VCaP (cell line): ENCODE measurements at regions not wholly inside any gene's neighbourhood (a gene's known extent, or its start where the extent isn't known, plus 50 kb on each side); places are given as distances from the start of the nearest gene placed in this dataset.

Source experiments
- H3K27ac ChIP-seq: fragments of 450-650 bp; 2 replicates; pipeline ENCODE4 v1.5.1; 2017
- CTCF ChIP-seq: fragments of 450-650 bp; conservative IDR thresholded peaks from 2 replicates; pipeline ENCODE4 v1.5.1; 2017; ENCODE audit warnings: mild to moderate bottlenecking, moderate library complexity

- no peak for TF ChIP-seq CTCF
Observed at GRCh38 chr12:46617167-46617566, 208.6 kb downstream of the SLC38A4 start.

GRCh38 chr12:46610754-46611153 is 215.0 kb downstream of the SLC38A4 start:
- TF ChIP-seq CTCF: no peak

More at GRCh38 chr12:46617167-46617566, 208.6 kb downstream of the SLC38A4 start:
- no peak overlapping the region for H3K27ac ChIP-seq

DNA sequence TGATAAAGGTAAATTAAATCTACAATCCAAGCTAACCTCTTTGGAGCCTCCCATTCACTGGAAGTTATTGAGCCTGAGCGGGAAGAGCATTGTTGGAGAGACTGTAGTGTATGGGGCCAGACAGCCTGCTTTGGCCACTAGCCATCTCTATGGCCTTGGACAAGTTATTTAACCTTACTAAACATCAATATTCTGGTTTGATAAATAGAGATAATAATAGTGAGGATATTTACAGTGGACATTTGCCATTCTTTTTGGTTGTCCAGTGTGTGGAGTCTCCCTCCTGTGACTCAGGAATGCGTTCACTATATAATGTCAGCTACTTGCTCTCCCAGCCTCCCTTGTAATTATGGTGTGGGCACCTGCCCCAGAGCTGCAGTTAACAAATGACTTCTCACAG is 216.1 kb downstream of the SLC38A4 start:
- no peak overlapping the region for H3K27ac ChIP-seq
- TF ChIP-seq CTCF: no peak

More at GRCh38 chr12:46610754-46611153, 215.0 kb downstream of the SLC38A4 start:
- H3K27ac ChIP-seq: no peak overlapping the region

DNA sequence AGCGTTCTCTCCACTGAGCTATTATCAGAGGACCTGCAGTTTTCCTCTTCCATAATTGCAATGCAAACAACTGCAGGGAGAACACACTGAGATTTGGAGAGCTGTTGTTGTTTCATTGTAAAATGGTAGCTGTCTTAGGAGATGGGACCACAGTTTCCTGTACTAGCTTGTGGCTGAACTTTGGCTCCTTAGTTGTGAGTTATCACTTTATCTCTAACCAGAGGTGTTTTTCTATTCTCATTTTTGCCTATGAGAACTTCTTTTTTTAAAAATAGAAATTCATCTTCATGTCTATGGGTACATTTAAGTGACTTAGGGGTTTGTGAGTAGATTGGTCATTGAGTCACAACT is 216.5 kb downstream of the SLC38A4 start:
- TF ChIP-seq CTCF: no peak
- no peak overlapping the region for H3K27ac ChIP-seq

GRCh38 chr12:46608431-46609272 is 217.1 kb downstream of the SLC38A4 start:
- no peak overlapping the region for H3K27ac ChIP-seq
- no peak for TF ChIP-seq CTCF

- TF ChIP-seq CTCF: no peak
- no peak overlapping the region for H3K27ac ChIP-seq
Observed at GRCh38 chr12:46604684-46605083, 221.1 kb downstream of the SLC38A4 start.

GRCh38 chr12:46603776-46604456 is 221.9 kb downstream of the SLC38A4 start:
- H3K27ac ChIP-seq: no peak overlapping the region
- TF ChIP-seq CTCF: no peak
